GM12864 (cell line): ENCODE measurements at regions not wholly inside any gene's neighbourhood (a gene's known extent, or its start where the extent isn't known, plus 50 kb on each side); places are given as distances from the start of the nearest gene placed in this dataset.
"Not testable (repeated sequence)": the region's sequence is repeated elsewhere in the genome, so short reads cannot be mapped to it uniquely, and the experiment has no call there.

Experiments used
- DNase-seq: peaks from one replicate; pipeline ENCODE4 v3.0.0-alpha.2; 2011; ENCODE audit warnings: low read depth
- H3K4me3 ChIP-seq: 2 replicates; pipeline ENCODE4 v1.5.1; 2011; ENCODE audit warnings: mild to moderate bottlenecking, low read depth, low read length, control low read depth
- TF ChIP-seq, protein P1 (sequence below): IDR thresholded peaks from 2 replicates; pipeline ENCODE4 v1.5.1; 2011; ENCODE audit warnings: low read depth, mild to moderate bottlenecking, moderate library complexity, low read length, control low read depth, inconsistent platforms; ENCODE audit errors: missing control alignments

DNA sequence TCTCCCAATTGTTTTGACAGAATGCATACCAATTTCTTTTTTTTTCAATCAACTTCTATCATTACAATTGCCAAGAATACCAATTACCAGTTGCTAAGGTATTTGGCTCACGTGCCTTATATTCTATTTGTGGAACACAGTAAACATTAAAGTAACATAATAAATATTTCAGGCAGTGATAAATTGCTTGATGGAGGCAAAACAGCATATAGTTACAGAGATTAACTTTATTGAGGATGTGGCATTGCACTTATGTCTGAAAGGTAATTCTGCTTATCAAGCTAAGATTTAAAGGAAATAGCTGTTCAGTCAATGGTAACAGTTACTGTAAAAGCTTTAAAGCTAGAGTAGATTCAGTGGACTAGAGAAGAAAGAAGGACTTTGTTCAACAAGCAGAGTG lies 1107.8 kb downstream of the FSCB start:
- no peak for DNase-seq
- TF ChIP-seq, protein P1, sequence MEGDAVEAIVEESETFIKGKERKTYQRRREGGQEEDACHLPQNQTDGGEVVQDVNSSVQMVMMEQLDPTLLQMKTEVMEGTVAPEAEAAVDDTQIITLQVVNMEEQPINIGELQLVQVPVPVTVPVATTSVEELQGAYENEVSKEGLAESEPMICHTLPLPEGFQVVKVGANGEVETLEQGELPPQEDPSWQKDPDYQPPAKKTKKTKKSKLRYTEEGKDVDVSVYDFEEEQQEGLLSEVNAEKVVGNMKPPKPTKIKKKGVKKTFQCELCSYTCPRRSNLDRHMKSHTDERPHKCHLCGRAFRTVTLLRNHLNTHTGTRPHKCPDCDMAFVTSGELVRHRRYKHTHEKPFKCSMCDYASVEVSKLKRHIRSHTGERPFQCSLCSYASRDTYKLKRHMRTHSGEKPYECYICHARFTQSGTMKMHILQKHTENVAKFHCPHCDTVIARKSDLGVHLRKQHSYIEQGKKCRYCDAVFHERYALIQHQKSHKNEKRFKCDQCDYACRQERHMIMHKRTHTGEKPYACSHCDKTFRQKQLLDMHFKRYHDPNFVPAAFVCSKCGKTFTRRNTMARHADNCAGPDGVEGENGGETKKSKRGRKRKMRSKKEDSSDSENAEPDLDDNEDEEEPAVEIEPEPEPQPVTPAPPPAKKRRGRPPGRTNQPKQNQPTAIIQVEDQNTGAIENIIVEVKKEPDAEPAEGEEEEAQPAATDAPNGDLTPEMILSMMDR, result no peak
- no peak overlapping the region for H3K4me3 ChIP-seq

DNA sequence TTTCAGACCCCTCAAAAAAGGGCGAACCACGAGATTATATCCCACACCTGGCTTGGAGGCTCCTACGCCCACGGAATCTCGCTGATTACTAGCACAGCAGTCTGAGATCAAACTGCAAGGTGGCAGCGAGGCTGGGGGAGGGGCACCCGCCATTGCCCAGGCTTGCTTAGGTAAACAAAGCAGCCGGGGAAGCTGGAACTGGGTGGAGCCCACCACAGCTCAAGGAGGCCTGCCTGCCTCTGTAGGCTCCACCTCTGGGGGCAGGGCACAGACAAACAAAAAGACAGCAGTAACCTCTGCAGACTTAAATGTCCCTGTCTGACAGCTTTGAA lies 1136.6 kb downstream of the FSCB start:
- H3K4me3 ChIP-seq, DNase-seq: not testable (repeated sequence)

DNA sequence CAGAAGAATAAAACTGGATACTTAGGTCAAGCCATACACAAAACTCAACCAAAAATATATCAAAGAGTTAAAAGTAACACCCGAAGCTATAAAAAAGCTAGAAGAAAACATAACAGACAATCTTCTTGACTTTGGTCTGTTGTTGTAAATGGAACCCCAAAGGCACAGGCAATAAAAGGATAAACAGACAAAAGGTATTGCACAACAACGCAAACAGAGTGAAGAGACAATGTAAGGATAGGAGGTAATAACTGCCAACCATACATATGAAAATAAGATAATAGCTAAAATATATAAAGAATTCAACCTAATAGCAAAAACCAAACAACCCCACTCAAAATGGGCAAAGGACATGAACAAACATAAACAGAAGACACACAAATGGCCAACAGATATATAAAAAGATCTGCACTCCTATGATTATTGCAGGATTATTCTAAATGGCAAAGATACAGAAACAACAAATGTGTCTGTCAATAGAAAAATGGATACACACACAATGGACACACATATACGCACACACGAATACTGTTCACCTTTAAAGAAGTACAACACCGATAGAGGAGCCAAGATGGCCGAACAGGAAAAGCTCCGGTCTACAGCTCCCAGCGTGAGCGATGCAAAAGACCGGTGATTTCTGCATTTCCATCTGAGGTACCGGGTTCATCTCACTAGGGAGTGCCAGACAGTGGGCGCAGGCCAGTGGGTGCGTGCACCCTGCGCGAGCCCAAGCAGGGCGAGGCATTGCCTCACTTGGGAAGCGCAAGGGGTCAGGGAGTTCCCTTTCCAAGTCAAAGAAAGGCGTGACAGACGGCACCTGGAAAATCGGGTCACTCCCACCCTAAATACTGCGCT lies 1137.1 kb downstream of the FSCB start:
- DNase-seq, result no peak
- H3K4me3 ChIP-seq, result no peak overlapping the region
- TF ChIP-seq, protein P1, result no peak

DNA sequence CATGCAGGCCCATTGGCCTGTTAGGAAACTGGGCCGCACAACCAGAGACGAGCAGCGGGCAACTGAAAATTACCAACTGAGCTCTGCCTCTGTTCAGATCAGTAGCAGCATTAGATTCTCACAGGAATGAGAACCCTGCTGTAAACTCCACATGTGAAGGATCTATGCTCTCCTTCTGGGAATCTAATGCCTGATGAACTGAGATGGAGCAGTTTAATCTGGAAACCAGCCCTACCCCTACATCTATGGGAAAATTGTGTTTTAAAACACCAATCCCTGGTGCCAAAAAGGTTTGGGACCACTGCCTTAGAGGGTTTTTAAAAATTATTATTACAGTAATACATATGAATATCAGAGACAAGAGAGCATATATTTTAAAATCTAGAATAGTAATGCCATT lies 1144.5 kb downstream of the FSCB start:
- no peak overlapping the region for H3K4me3 ChIP-seq
- DNase-seq, result no peak
- TF ChIP-seq, protein P1, result no peak

DNA sequence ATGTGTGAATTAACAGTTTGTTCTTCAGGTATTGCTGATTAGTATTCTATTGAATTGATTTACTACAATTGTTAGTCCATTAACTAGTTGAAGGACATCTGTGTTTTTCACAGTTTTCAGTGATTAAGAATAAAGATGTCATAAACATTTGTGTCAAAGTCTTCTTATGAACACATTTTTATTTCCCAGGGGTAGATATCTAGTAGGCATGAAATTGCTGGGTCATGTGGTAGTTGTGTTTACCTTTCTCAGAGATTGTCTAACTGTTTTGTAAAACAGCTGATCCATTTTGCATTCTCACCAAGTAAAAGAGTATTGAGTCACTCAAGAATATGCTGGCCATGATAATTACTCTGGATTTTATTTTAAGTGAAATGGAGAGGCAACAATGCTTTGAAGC lies 1145.3 kb downstream of the FSCB start:
- TF ChIP-seq, protein P1, result no peak
- DNase-seq, result no peak
- H3K4me3 ChIP-seq, result no peak overlapping the region

DNA sequence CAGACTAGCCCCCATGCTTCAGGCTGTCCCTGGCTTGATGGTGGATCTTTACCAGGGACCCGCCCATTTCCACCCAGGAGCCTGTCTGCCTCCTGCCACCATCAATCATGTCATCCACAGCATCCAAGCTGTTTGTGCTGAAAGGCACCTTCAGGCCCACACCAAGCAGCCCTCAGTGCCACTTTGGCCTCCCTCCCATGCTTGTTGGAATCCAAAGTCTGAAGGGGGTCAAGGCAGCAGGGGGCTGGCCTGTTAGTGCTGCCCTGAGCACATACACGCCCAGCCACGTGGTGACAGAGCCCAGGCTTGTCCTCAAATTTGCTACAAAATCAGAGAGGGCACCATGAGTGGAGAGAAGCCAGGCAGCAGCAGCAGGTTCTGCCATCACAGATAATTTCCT lies 1146.8 kb downstream of the FSCB start:
- H3K4me3 ChIP-seq, result no peak overlapping the region
- TF ChIP-seq, protein P1, result no peak
- no peak for DNase-seq

DNA sequence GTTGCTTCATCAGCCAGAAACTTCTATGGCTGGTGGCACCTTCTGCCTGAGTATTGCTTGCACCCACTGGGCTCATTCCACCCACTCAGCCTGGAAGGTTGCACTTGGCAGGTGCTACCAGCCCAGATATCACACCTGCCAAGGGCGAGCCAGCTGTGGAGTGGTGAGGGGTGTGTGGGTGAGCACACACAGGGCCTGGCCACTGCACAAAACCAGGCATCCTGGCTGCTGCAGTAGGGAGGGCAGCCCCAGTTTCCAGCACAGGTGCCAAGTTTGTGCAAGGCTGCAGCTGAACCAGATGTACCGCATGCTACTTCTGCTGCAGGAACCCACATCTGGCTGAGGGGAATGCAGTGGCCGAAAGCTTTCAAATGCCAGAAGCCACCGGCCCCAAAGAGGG lies 1147.8 kb downstream of the FSCB start:
- TF ChIP-seq, protein P1, result no peak
- no peak overlapping the region for H3K4me3 ChIP-seq
- DNase-seq, result no peak
